OCI-LY1 (cell line): ENCODE measurements at regions not wholly inside any gene's neighbourhood (a gene's known extent, or its start where the extent isn't known, plus 50 kb on each side); places are given as distances from the start of the nearest gene placed in this dataset.

Experiments
- EZH2 ChIP-seq: fragments of 200-600 bp; sonication (generic), shearing (Covaris generic); IDR thresholded peaks from 2 replicates; pipeline ENCODE4 v1.8.0; 2017; ENCODE audit warnings: borderline replicate concordance, mixed run types, mild to moderate bottlenecking, antibody characterized with exemption, low read length, moderate library complexity, mixed read lengths
- TF ChIP-seq, protein P1 (sequence below): fragments of 200-600 bp; sonication (generic), shearing (Covaris generic); IDR thresholded peaks from 2 replicates; pipeline ENCODE4 v1.5.1; 2017; ENCODE audit warnings: mild to moderate bottlenecking, antibody characterized with exemption, low read length, moderate library complexity, mixed read lengths

DNA sequence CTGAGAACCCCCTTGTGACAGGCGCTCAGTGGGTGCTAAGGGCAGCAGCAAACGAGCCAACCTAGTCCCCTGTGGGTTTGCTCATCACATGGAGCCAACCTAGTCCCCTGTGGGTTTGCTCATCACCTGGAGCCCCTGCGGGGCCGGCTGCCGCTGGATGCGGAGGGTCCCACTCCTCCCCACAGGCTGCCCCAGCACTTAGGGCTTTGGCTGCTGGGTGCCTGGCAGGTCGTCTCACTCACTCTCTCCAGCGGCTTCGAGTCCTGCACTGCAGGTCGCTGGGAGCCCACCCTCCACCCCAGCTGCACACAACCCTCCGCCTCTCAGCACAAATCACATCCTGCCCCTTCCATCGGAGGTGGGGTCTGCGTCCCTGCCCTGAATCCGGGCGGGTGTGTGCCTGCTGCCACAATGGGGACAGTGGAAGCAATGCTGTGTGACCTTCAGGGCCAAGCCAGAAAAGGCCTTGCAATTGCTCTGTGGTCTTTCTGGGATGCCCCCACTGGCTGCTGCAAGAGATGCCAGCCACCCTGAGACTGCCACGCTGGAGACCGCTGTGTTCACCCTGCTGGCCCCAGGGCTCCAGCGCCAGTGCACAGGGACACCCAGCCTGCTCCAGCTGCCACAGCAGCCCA, 248.1 kb upstream of the SALL3 start:
- TF ChIP-seq, protein P1, sequence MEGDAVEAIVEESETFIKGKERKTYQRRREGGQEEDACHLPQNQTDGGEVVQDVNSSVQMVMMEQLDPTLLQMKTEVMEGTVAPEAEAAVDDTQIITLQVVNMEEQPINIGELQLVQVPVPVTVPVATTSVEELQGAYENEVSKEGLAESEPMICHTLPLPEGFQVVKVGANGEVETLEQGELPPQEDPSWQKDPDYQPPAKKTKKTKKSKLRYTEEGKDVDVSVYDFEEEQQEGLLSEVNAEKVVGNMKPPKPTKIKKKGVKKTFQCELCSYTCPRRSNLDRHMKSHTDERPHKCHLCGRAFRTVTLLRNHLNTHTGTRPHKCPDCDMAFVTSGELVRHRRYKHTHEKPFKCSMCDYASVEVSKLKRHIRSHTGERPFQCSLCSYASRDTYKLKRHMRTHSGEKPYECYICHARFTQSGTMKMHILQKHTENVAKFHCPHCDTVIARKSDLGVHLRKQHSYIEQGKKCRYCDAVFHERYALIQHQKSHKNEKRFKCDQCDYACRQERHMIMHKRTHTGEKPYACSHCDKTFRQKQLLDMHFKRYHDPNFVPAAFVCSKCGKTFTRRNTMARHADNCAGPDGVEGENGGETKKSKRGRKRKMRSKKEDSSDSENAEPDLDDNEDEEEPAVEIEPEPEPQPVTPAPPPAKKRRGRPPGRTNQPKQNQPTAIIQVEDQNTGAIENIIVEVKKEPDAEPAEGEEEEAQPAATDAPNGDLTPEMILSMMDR, result no peak
- no peak for TF ChIP-seq EZH2
